Neural cell (in vitro differentiated cells): ENCODE measurements at regions not wholly inside any gene's neighbourhood (a gene's known extent, or its start where the extent isn't known, plus 50 kb on each side); places are given as distances from the start of the nearest gene placed in this dataset.

ENCODE experiments used
- H2AFZ ChIP-seq: fragments of 200-600, 300-800 bp; sonication (generic), shearing (Covaris generic); 2 replicates; pipeline ENCODE4 v1.6.0; 2014; ENCODE audit warnings: low read depth, mild to moderate bottlenecking, antibody characterized with exemption, low read length, moderate library complexity
- H3F3A ChIP-seq: fragments of 200-600 bp; shearing (Covaris generic); 2 replicates; pipeline ENCODE4 v1.6.1; 2016; ENCODE audit warnings: mild to moderate bottlenecking, moderate library complexity, mixed read lengths, antibody characterized with exemption, low read length; ENCODE audit not compliant: insufficient read depth, poor library complexity, severe bottlenecking
- H3K27ac ChIP-seq: fragments of 200-600, 300-800 bp; sonication (generic), shearing (Covaris generic); 2 replicates; pipeline ENCODE4 v1.5.1; 2014; ENCODE audit warnings: mild to moderate bottlenecking, low read length, moderate library complexity
- H3K27me3 ChIP-seq: fragments of 300-800, 200-600 bp; sonication (generic), shearing (Covaris generic); 2 replicates; pipeline ENCODE4 v1.6.0; 2014; ENCODE audit warnings: mild to moderate bottlenecking, low read depth, low read length, moderate library complexity; ENCODE audit not compliant: insufficient read depth
- H3K36me3 ChIP-seq: fragments of 300-800, 200-600 bp; sonication (generic), shearing (Covaris generic); 2 replicates; pipeline ENCODE4 v1.5.1; 2014; ENCODE audit warnings: mild to moderate bottlenecking, antibody characterized with exemption, low read length, moderate library complexity; ENCODE audit not compliant: insufficient read depth
- H3K4me2 ChIP-seq: fragments of 300-800, 200-600 bp; sonication (generic), shearing (Covaris generic); 2 replicates; pipeline ENCODE4 v1.6.0; 2014; ENCODE audit warnings: mild to moderate bottlenecking, low read length
- H3K4me3 ChIP-seq: fragments of 300-800, 200-600 bp; sonication (generic), shearing (Covaris generic); 2 replicates; pipeline ENCODE4 v1.5.1; 2014; ENCODE audit warnings: mild to moderate bottlenecking, low read length, moderate library complexity
- H3K79me2 ChIP-seq: fragments of 200-600 bp; shearing (Covaris generic); replicated peaks from 2 replicates; pipeline ENCODE4 v1.6.0; 2014; ENCODE audit warnings: mild to moderate bottlenecking, low read length, moderate library complexity; ENCODE audit not compliant: insufficient read depth
- H3K9ac ChIP-seq: fragments of 300-800, 200-600 bp; sonication (generic), shearing (Covaris generic); 2 replicates; pipeline ENCODE4 v1.6.1; 2016; ENCODE audit warnings: mild to moderate bottlenecking, low read length, mixed read lengths
- H3K9me2 ChIP-seq: fragments of 200-600 bp; shearing (Covaris generic); 2 replicates; pipeline ENCODE4 v1.6.1; 2016; ENCODE audit warnings: mild to moderate bottlenecking, low read length, mixed read lengths; ENCODE audit not compliant: insufficient read depth
- H3K9me3 ChIP-seq: fragments of 200-600, 300-800 bp; sonication (generic), shearing (Covaris generic); 2 replicates; pipeline ENCODE4 v1.6.1; 2016; ENCODE audit warnings: mild to moderate bottlenecking, mixed run types, low read length, moderate library complexity, mixed read lengths
- H4K20me1 ChIP-seq: fragments of 200-600 bp; shearing (Covaris generic); 2 replicates; pipeline ENCODE4 v1.6.1; 2016; ENCODE audit warnings: mild to moderate bottlenecking, mixed run types; ENCODE audit not compliant: insufficient read depth
- EP300 ChIP-seq: fragments of 450-650 bp; conservative IDR thresholded peaks from 2 replicates; pipeline ENCODE4 v1.6.1; 2014; ENCODE audit warnings: antibody characterized with exemption, mild to moderate bottlenecking, moderate library complexity; ENCODE audit not compliant: poor library complexity, severe bottlenecking
- EZH2 ChIP-seq: fragments of 200-600, 300-800 bp; shearing (Covaris generic), sonication (generic); IDR thresholded peaks from 2 replicates; pipeline ENCODE4 v1.6.1; 2014; ENCODE audit warnings: antibody characterized with exemption, low read length, borderline replicate concordance, mild to moderate bottlenecking; ENCODE audit not compliant: insufficient read depth, poor library complexity, severe bottlenecking
- MXI1 ChIP-seq: fragments of 450-650 bp; conservative IDR thresholded peaks from 2 replicates; pipeline ENCODE4 v1.6.1; 2014; ENCODE audit warnings: antibody characterized with exemption, mild to moderate bottlenecking; ENCODE audit not compliant: poor library complexity, severe bottlenecking
- POLR2AphosphoS5 ChIP-seq: IDR thresholded peaks from 2 replicates; pipeline ENCODE4 v1.6.1; 2012
- RAD21 ChIP-seq: fragments of 450-650 bp; conservative IDR thresholded peaks from 2 replicates; pipeline ENCODE4 v1.6.1; 2014; ENCODE audit warnings: antibody characterized with exemption, mild to moderate bottlenecking, moderate library complexity
- SMC3 ChIP-seq: fragments of 450-650 bp; conservative IDR thresholded peaks from 2 replicates; pipeline ENCODE4 v1.6.1; 2014; ENCODE audit warnings: antibody characterized with exemption, mild to moderate bottlenecking, moderate library complexity; ENCODE audit not compliant: poor library complexity
- TAF1 ChIP-seq: IDR thresholded peaks from 2 replicates; pipeline ENCODE4 v1.6.1; 2012; ENCODE audit warnings: low read depth
- TF ChIP-seq, protein P1 (sequence below): fragments of 450-650 bp; IDR thresholded peaks from 2 replicates; pipeline ENCODE4 v1.5.1; 2014; ENCODE audit warnings: antibody characterized with exemption, mild to moderate bottlenecking, moderate library complexity; ENCODE audit not compliant: poor library complexity, severe bottlenecking
- TF ChIP-seq, protein P2 (sequence below): IDR thresholded peaks from 2 replicates; pipeline ENCODE4 v1.6.1; 2012; ENCODE audit warnings: borderline replicate concordance

DNA sequence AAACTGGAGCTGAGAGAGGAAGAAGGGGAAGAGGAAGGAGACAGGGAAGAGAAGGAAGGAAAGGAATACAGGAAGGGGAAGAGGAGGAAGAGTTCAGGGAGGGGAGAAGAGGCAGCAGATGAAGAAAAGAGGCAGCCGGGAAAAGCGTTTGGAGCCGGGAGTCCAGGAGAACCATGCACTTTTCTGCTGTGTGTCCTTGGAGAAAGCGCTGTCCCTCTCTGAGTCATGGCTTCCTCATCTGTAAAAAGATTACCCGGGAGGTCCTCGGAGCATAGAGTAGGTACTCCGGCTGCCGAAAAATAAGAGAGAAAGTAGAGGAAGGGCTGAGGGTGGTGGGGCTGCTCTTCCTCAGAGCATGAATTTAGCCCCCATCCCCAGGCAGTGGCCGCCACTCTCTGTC, 226.9 kb downstream of the MN1 start:
- no peak overlapping the region for H3K4me2 ChIP-seq
- no peaks in the 10 kb centered on the region for H3K9me2 ChIP-seq
- H3K9me3 ChIP-seq: no peaks in the 10 kb centered on the region
- no peak overlapping the region for H3K4me3 ChIP-seq
- TF ChIP-seq EP300 (no peak), POLR2AphosphoS5 (no peak), MXI1 (no peak), EZH2 (no peak), RAD21 (no peak), TAF1 (no peak), SMC3 (no peak)
- TF ChIP-seq, protein P1, sequence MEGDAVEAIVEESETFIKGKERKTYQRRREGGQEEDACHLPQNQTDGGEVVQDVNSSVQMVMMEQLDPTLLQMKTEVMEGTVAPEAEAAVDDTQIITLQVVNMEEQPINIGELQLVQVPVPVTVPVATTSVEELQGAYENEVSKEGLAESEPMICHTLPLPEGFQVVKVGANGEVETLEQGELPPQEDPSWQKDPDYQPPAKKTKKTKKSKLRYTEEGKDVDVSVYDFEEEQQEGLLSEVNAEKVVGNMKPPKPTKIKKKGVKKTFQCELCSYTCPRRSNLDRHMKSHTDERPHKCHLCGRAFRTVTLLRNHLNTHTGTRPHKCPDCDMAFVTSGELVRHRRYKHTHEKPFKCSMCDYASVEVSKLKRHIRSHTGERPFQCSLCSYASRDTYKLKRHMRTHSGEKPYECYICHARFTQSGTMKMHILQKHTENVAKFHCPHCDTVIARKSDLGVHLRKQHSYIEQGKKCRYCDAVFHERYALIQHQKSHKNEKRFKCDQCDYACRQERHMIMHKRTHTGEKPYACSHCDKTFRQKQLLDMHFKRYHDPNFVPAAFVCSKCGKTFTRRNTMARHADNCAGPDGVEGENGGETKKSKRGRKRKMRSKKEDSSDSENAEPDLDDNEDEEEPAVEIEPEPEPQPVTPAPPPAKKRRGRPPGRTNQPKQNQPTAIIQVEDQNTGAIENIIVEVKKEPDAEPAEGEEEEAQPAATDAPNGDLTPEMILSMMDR: no peak
- TF ChIP-seq, protein P2, sequence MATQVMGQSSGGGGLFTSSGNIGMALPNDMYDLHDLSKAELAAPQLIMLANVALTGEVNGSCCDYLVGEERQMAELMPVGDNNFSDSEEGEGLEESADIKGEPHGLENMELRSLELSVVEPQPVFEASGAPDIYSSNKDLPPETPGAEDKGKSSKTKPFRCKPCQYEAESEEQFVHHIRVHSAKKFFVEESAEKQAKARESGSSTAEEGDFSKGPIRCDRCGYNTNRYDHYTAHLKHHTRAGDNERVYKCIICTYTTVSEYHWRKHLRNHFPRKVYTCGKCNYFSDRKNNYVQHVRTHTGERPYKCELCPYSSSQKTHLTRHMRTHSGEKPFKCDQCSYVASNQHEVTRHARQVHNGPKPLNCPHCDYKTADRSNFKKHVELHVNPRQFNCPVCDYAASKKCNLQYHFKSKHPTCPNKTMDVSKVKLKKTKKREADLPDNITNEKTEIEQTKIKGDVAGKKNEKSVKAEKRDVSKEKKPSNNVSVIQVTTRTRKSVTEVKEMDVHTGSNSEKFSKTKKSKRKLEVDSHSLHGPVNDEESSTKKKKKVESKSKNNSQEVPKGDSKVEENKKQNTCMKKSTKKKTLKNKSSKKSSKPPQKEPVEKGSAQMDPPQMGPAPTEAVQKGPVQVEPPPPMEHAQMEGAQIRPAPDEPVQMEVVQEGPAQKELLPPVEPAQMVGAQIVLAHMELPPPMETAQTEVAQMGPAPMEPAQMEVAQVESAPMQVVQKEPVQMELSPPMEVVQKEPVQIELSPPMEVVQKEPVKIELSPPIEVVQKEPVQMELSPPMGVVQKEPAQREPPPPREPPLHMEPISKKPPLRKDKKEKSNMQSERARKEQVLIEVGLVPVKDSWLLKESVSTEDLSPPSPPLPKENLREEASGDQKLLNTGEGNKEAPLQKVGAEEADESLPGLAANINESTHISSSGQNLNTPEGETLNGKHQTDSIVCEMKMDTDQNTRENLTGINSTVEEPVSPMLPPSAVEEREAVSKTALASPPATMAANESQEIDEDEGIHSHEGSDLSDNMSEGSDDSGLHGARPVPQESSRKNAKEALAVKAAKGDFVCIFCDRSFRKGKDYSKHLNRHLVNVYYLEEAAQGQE: no peak
- peak overlapping the region; percentile 26 for H3K27ac ChIP-seq
- H4K20me1 ChIP-seq: no peaks in the 10 kb centered on the region
- peak overlapping the region; percentile 14 for H3K9ac ChIP-seq
- no peak overlapping the region for H2AFZ ChIP-seq
- H3K36me3 ChIP-seq: no peaks in the 10 kb centered on the region
- H3K79me2 ChIP-seq: no peaks in the 10 kb centered on the region
- H3F3A ChIP-seq: no peaks in the 10 kb centered on the region
- no peaks in the 10 kb centered on the region for H3K27me3 ChIP-seq

DNA sequence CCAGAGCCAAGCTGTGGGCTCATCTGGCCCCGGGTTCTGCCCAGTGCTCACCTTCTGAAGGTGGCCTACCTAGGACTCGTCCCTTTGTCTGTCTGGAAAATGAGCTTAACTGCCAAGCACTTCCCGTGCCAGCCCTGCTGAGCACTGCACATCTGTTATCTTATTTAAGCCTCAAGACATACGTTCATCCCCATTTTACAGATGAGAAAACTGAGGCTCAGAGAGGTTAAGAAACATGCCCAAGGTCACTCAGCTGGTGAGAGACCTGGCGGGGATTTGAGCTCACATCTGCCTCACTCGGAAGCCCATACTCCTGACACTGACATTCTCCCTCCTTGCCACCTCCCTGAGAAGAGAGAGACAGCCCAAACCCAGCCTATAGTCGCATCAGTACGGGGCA, 226.2 kb downstream of the MN1 start:
- no peak overlapping the region for H3K27ac ChIP-seq
- no peaks in the 10 kb centered on the region for H3K36me3 ChIP-seq
- H3K27me3 ChIP-seq: no peaks in the 10 kb centered on the region

More for the DNA sequence above, 226.2 kb downstream of the MN1 start:
- Histone ChIP-seq H3K4me2 (no peak overlapping the region), H3K9ac (no peak overlapping the region), H2AFZ (no peak overlapping the region), H3F3A (no peaks in the 10 kb centered on the region), H4K20me1 (no peaks in the 10 kb centered on the region), H3K79me2 (no peaks in the 10 kb centered on the region), H3K9me3 (no peaks in the 10 kb centered on the region), H3K4me3 (no peak overlapping the region), H3K9me2 (no peaks in the 10 kb centered on the region)
- TF ChIP-seq EP300 (no peak), TAF1 (no peak), RAD21 (no peak), SMC3 (no peak)
- TF ChIP-seq, protein P1: no peak
